ENCODE measurements at regions not wholly inside any gene's neighbourhood (a gene's known extent, or its start where the extent isn't known, plus 50 kb on each side); places are given as distances from the start of the nearest gene placed in this dataset.

DNA sequence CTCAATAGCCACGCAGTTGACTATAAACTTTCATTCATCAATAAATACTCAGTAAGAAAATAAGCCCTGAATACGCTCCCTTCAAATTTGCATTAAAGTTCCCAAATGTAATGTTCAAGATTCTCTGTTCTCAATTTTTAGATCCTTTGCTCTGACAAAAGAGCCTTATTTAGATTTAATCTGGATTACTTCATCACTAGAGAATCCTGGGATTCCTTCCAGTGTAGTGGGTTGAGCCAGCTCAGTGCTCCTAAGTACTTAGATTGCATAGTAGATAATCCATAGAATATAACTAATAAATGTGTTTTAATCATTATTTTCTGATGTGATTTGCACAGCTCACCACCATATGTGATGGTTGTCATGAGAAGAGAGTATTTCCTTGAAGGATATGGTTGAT, 1286.2 kb downstream of the SUCLG1 start:
- Mint-ChIP-seq H3K27ac (no peak overlapping the region), H3K27me3 (no peaks in the 10 kb centered on the region), H3K4me3 (no peak overlapping the region), H3K36me3 (ENCODE audit: low read depth) (no peaks in the 10 kb centered on the region), H3K9me3 (no peaks in the 10 kb centered on the region), H3K4me1 (ENCODE audit: low read depth) (no peaks in the 10 kb centered on the region)
- ChIA-PET POLR2A (no interaction called here), CTCF (no interaction called here)
- TF ChIP-seq, protein P1, sequence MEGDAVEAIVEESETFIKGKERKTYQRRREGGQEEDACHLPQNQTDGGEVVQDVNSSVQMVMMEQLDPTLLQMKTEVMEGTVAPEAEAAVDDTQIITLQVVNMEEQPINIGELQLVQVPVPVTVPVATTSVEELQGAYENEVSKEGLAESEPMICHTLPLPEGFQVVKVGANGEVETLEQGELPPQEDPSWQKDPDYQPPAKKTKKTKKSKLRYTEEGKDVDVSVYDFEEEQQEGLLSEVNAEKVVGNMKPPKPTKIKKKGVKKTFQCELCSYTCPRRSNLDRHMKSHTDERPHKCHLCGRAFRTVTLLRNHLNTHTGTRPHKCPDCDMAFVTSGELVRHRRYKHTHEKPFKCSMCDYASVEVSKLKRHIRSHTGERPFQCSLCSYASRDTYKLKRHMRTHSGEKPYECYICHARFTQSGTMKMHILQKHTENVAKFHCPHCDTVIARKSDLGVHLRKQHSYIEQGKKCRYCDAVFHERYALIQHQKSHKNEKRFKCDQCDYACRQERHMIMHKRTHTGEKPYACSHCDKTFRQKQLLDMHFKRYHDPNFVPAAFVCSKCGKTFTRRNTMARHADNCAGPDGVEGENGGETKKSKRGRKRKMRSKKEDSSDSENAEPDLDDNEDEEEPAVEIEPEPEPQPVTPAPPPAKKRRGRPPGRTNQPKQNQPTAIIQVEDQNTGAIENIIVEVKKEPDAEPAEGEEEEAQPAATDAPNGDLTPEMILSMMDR (IDR thresholded peaks at IDR 0.05), result no peak
- no peaks in the 10 kb centered on the region for H3K9me3 ChIP-seq (ENCODE audit: control insufficient read depth in 1 of 2, insufficient read depth in 1 of 2, low read length in 2 of 2)
- H3K4me3 ChIP-seq (ENCODE audit: low read length), result no peak overlapping the region
- H3K27me3 ChIP-seq (ENCODE audit: control insufficient read depth in 1 of 2, insufficient read depth in 2 of 2, low read length in 2 of 2), result no peaks in the 10 kb centered on the region
- ATAC-seq (ENCODE audit: poor library complexity) (no peak), DNase-seq (no peak)
- no peaks in the 10 kb centered on the region for H3K4me1 ChIP-seq (ENCODE audit: insufficient read depth, low read length)
- H3K36me3 ChIP-seq (ENCODE audit: insufficient read depth, low read length), result no peaks in the 10 kb centered on the region
- H3K27ac ChIP-seq (ENCODE audit: low read depth in 1 of 2, low read length in 2 of 2), result no peak overlapping the region
- intact Hi-C loops (cut with DNase I, micrococcal nuclease), result no loop called here

DNA sequence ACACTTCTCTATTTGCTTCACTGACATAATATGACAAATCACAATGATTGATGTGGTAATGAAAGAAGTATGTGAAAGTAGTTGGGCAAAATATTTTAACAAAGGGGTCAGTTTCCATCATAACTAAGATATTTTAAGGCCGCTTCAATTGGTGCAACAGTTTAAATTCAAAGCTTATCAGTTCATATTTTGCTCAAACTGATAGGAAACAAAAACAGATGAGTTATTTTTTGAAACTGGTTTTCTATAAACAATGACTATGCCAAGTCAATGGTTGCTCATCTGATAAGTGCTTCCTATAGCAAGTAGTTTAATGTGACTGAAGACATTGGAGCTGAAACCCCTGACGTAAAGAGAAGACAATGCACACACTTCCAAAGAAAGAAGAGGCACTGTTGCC, 1290.7 kb downstream of the SUCLG1 start:
- H3K4me3 ChIP-seq (ENCODE audit: low read length), result no peak overlapping the region
- Mint-ChIP-seq H3K27me3 (no peaks in the 10 kb centered on the region), H3K9me3 (no peaks in the 10 kb centered on the region), H3K4me3 (no peak overlapping the region), H3K4me1 (ENCODE audit: low read depth) (no peaks in the 10 kb centered on the region), H3K27ac (no peak overlapping the region), H3K36me3 (ENCODE audit: low read depth) (no peaks in the 10 kb centered on the region)
- ChIA-PET POLR2A (no interaction called here), CTCF (no interaction called here)
- intact Hi-C loops (cut with DNase I, micrococcal nuclease), result no loop called here
- no peaks in the 10 kb centered on the region for H3K27me3 ChIP-seq (ENCODE audit: control insufficient read depth in 1 of 2, insufficient read depth in 2 of 2, low read length in 2 of 2)
- H3K36me3 ChIP-seq (ENCODE audit: insufficient read depth, low read length), result no peaks in the 10 kb centered on the region
- H3K27ac ChIP-seq (ENCODE audit: low read depth in 1 of 2, low read length in 2 of 2), result no peak overlapping the region
- H3K9me3 ChIP-seq (ENCODE audit: control insufficient read depth in 1 of 2, insufficient read depth in 1 of 2, low read length in 2 of 2), result no peaks in the 10 kb centered on the region
- TF ChIP-seq, protein P1 (IDR thresholded peaks at IDR 0.05), result no peak
- ATAC-seq (ENCODE audit: poor library complexity) (no peak), DNase-seq (no peak)
- no peaks in the 10 kb centered on the region for H3K4me1 ChIP-seq (ENCODE audit: insufficient read depth, low read length)

DNA sequence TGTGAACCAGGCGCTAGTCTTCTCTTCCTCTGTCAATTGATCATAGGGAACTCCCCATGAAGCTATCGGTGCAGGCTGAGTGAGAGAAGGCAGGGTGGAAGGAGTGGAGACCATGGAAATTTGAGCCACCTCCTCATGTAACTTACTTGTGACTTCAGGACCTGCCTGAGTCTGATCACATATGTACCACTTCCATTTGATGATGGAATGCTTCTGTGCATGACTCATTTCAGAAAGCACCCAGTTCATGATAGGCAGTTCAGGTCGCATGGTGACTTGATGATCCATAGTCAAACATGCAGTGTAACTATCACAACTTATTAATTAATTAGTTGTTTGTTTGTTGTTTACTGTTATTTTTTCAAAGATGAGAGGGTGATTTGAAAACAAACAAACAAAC, 1296.7 kb downstream of the SUCLG1 start:
- ChIA-PET CTCF (no interaction called here), POLR2A (no interaction called here)
- ATAC-seq (ENCODE audit: poor library complexity) (no peak), DNase-seq (no peak)
- Mint-ChIP-seq H3K4me1 (ENCODE audit: low read depth) (no peaks in the 10 kb centered on the region), H3K27me3 (no peaks in the 10 kb centered on the region), H3K9me3 (peaks cover 5% of the 10 kb centered on the region), H3K4me3 (no peak overlapping the region), H3K27ac (no peak overlapping the region), H3K36me3 (ENCODE audit: low read depth) (no peaks in the 10 kb centered on the region)
- Histone ChIP-seq H3K4me3 (ENCODE audit: low read length) (no peak overlapping the region), H3K27ac (ENCODE audit: low read depth in 1 of 2, low read length in 2 of 2) (no peak overlapping the region), H3K27me3 (ENCODE audit: control insufficient read depth in 1 of 2, insufficient read depth in 2 of 2, low read length in 2 of 2) (no peaks in the 10 kb centered on the region), H3K4me1 (ENCODE audit: insufficient read depth, low read length) (no peaks in the 10 kb centered on the region), H3K9me3 (ENCODE audit: control insufficient read depth in 1 of 2, insufficient read depth in 1 of 2, low read length in 2 of 2) (peaks cover 0 to 3% of the 10 kb centered on the region in 2 experiments), H3K36me3 (ENCODE audit: insufficient read depth, low read length) (no peaks in the 10 kb centered on the region)
- intact Hi-C loops (cut with DNase I, micrococcal nuclease), result no loop called here
- TF ChIP-seq, protein P1 (IDR thresholded peaks at IDR 0.05), result no peak
